NCI-H510A treated with DMSO at 0.1 percent for 48 hours (cell line): ENCODE measurements at regions not wholly inside any gene's neighbourhood (a gene's known extent, or its start where the extent isn't known, plus 50 kb on each side); places are given as distances from the start of the nearest gene placed in this dataset.
"Not testable (repeated sequence)": the region's sequence is repeated elsewhere in the genome, so short reads cannot be mapped to it uniquely, and the experiment has no call there.

ENCODE experiments used
- DNase-seq: peaks from one replicate; lab custom pipeline; 2025; lab: John Stamatoyannopoulos, UW

DNA sequence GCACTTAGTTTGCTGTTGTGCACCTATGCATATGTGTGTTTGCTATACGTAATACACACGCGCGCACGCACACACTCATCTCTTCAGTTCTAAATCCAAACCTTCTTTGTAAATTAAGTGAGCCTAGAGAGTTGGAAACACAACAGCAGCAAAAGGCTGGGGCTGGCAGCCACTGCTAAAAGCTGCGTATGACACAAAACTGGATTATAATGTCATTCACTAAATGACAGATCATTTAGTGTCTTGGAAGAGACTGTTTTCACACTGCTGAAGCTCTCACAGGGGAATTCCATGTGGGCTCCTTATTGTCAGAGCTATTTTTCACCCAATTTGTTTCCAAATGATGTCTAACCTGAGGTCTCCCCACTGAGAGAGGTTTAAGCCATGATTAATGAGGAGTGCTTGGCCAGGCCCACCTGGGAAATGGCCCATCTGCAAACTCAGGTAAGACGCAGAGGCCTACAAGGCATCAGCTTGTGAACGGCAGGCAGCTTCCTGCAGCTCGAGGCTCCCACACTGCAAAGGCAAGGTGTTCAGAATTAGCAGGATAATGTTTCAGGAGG, 94.2 kb downstream of the OLIG3 start:
- DNase-seq = no peak

DNA sequence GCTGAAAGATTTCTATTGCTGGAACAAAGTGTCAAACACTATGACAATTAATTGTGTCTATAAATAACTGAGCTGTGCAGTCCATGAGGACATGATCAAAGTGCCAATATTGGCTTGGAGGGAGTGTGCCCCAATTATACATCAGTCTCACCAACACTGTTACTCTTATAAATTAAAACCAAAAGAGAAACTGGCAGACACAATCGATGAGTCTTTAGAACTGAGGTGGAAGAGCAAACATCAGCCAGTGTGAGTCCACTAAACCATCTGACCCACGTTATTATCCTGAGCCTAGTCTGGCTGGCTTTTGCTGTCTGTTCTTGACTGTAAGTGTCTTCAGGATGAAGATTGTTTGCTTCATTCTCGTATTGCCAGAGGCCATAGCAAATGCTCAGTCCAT, 98.9 kb downstream of the OLIG3 start:
- no peak for DNase-seq

DNA sequence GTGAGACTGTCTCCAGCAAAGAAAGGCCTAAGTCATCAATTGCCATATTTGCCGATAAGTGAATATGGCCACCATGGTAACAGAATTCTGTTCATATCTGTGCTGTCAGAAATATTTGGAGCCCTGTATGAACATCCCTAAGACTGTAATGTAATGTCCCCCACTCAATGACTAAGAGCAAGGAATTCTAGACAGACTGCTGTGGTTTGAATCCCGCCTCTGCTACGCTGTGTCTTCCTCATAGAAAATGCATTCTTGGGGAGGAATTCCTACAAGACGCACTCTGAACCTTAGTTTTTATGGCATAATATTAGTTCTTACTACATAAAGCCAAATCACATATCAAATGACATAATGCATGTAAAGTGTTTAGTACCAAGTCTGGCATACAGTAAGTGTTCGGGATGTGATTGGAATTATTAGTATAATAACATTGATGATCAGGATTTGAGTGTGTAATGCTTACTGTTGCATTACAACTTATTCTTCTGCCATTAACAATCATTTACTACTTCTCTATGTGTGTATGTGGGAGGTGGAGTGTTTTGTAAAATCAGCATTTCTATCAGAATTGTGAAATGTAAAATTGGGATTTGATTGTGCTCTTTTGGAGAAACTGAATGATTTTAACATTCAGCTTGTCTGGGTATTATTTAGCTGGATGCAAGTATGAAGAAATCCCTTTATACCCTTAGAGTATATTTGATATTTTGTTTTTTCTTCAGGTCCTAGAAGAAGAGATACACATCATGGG, 103.0 kb downstream of the OLIG3 start:
- no peak for DNase-seq

GRCh38 chr6:137390334-137390733, 103.9 kb downstream of the OLIG3 start:
- no peak for DNase-seq

DNA sequence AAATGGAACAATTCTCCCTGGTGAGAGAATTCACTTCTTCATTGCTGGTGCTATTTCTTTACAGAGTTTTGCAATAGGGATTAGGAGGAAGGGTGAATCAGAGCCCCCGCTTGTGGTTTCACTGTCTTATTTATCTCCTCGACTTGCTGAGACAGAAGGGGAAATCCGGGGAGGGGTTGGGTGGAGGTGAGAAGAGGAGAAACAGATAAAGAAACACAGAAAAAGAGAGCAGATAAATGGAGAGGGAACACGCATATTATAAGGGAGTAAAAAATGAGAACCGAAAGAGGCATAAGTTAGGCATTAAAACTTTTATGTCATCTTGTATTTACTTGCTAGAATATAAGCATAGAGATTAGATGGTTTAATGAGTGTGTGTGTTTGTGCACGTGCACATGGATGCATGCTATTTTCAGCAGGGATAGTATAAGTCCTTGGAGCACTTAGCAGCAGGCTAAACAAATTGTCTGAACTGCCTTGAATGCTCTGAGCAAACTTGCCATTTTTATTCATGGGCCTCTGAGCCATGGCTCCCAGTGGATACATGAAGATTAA, 105.0 kb downstream of the OLIG3 start:
- DNase-seq = no peak

- DNase-seq = peak; percentile 33
Observed at GRCh38 chr6:137387096-137387764, 107.0 kb downstream of the OLIG3 start.

GRCh38 chr6:137383287-137383686, 110.9 kb downstream of the OLIG3 start:
- DNase-seq = not testable (repeated sequence)

- no peak for DNase-seq
Observed at GRCh38 chr6:137378090-137378369, 116.2 kb downstream of the OLIG3 start.

DNA sequence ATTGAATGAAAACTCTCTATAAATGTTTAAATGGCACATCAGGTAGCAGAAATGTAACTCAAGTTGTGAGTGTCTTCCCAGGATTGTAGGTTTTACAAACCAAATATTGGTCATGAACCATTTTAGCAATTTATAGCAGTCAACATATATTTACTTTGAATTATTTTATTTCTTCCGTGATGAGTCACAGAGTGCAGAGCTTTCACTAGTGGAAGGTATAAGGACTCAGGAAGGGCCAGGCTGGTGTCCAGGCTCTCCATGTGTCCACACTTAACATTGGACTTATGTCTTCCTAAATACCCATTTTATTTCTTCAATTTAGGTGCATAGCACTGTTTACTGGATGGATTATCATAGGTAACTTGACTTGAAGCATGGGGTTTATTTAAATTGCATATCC, 120.9 kb downstream of the OLIG3 start:
- DNase-seq = no peak

- DNase-seq = no peak
Observed at GRCh38 chr6:137372532-137372931, 121.7 kb downstream of the OLIG3 start.

DNA sequence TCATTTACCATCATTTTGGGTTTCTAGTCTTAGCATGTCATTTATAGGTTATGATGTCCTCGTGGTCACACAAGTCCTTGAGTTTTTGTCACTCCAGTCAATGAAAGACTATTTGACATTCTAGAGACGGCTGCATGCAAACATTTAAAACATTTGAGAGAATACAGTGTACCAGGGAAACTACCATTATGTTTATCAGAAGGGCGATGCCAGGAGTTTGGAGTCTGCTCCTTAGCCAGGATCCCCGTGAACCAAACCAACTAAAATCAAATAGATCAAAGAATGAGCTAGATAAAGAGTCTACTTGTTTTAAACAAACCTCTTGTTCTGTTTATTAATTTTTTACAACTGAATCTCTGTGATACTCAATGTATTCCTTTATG, 122.6 kb downstream of the OLIG3 start:
- no peak for DNase-seq

- no peak for DNase-seq
Observed at GRCh38 chr6:137370871-137371633, 123.1 kb downstream of the OLIG3 start.

DNA sequence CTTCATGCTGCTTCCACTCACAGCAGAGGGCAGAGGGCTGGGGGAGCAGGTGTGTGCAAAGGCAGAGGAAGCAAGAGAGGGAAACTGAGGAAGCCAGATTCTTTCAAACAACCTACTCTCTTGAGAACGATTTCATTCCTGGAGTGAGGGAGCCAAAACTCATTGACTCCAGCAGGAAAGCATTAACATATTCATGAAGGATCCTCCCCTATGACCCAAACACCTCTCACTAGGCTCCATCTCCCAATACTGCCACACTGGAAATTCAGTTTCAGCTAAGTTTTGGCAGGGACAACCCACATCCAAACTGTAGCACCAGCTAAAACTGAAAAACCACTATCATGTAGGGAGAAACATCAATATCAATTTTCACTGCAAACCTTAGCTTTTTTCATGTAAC, 125.1 kb downstream of the OLIG3 start:
- DNase-seq = no peak

DNA sequence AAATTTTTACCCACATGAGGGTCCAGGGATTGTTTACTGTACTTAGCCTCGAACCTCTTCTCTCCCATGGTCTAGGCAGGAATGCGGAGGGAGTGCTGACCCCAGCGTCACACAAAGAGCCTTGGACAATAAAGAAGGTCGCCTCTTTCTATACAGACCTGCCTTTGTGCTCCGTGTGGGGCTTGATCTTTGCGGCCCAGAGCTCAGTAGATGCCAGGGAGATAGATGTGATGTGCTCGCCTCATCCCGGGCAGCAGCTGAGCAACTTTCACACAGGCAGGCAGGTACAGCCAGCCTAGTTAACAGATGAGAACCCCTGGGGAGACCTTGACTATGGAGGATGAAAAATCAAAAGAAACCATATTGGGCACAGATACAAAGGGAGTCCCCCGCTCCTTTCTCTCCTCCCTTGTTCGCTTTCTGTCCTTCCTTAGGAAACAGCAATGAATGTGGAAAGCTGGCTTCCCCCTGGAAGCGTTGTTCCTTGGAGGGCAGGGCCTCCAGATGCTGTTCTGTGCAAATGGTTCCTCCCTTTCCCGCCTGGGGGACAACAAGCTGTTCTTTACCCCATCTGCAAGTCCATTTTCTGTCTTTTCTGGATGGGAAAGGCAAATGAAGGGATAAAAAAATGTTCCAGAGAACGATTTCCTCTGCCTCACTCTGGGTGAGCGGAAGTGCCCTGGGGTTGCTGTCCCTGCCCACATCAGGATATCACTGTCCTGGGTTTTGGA, 128.3 kb downstream of the OLIG3 start:
- DNase-seq = no peak

DNA sequence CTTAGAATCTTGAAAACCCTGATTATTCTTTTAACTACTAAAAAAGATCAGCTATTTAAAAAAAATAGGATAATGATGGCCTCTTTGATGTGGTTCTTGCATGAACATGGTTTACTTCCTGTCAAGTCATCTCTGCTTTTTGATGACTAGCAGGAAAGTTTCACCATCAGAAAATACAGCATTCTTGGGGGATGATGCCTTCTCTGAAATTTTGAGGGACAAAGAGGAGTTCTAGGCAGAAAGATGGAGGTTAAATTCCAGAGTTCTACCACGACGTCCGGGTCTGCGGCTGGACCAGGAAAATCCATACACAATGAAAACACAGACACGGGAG, 130.4 kb downstream of the OLIG3 start:
- DNase-seq = no peak

DNA sequence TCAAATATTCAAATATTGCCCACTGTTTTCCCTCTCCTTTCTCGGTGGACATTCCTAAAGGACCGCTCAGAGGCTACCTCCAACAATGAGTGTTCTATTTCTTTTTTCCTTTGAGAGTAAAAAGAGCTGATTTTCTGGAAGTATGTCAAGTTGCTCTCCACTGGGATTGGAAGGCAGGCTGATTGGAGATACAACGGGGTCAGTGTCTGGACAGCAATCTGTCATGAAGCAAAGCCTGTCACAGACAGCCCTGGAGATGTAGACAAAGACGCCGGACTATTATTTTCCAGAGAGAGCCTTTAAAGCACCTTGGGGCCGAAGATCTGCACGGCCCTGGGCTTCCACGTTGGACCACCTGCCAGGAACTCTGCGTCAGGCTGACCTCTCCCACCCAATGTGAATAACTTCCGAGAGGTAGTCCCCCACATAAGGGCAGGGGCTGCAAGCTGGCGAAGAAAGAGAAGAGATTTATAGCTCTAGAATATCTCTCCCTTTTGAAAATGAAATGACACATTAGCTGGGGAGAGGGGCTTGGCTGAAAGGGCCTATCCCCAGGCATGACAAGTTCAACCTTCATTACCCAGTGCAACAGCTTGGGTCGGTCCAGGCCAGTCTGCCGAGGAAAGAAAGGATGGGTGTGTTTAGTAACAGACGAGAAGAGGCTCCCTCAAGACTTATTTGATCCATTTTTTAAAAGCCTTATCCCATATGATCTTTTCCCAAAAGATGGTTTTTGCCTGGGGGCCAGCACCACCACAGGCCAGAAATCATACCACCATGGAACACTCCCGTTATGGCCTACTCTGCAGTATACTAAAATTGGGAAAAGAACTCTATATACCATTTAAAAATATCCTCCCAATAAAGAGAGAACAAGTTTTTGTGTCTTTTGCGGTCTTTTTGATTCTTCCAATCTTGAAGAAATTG, 131.1 kb downstream of the OLIG3 start:
- no peak for DNase-seq

- no peak for DNase-seq
Observed at GRCh38 chr6:137361701-137362100, 132.5 kb downstream of the OLIG3 start.

DNA sequence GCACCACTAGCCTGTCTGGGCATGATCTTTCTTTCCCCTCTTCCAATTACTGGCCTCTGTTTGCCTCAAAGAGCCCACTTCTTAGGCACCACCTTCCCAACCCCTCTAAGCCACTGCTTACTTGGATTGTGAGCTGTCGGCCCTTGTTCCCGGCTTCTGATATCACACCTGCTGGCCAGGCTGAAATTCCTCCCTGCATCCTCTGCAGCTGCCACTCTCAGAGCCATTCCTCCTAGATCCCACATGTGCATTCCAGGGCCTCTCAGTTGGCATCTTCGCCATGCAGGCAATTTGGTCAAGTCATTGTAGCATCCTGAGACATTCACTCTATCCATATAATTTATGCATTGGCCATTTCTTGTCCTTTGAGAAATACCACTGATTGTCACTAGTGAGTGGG, 135.9 kb downstream of the OLIG3 start:
- DNase-seq = no peak

GRCh38 chr6:137357948-137358266, 136.3 kb downstream of the OLIG3 start:
- DNase-seq = no peak

GRCh38 chr6:137357263-137357947, 136.8 kb downstream of the OLIG3 start:
- no peak for DNase-seq
